DND-41 (cell line): ENCODE measurements at regions not wholly inside any gene's neighbourhood (a gene's known extent, or its start where the extent isn't known, plus 50 kb on each side); places are given as distances from the start of the nearest gene placed in this dataset.

Source experiments
- ATAC-seq: fragments of 200-7000 bp; cut with Tn5 transposase; 3 replicates; pipeline ENCODE4 v1.9.1; 2021; ENCODE audit warnings: low read depth; ENCODE audit not compliant: insufficient read depth
- DNase-seq: peaks from one replicate; pipeline ENCODE4 v3.0.0-alpha.2; 2020
- H2AFZ ChIP-seq: 2 replicates; pipeline ENCODE4 v1.6.0; 2012; ENCODE audit warnings: low read depth, low read length
- H3K27ac ChIP-seq: 2 replicates; pipeline ENCODE4 v1.5.1; 2012; ENCODE audit warnings: low read length, inconsistent platforms
- H3K27me3 ChIP-seq: fragments of 200-600 bp; sonication (generic); 2 replicates; pipeline ENCODE4 v1.6.0; 2012; ENCODE audit warnings: low read length, mild to moderate bottlenecking, inconsistent platforms; ENCODE audit not compliant: insufficient read depth, poor library complexity
- H3K36me3 ChIP-seq: 2 replicates; pipeline ENCODE4 v1.5.1; 2012; ENCODE audit warnings: low read length, inconsistent platforms; ENCODE audit not compliant: insufficient read depth
- H3K4me1 ChIP-seq: 2 replicates; pipeline ENCODE4 v1.5.1; 2012; ENCODE audit warnings: mild to moderate bottlenecking, low read length; ENCODE audit not compliant: insufficient read depth
- H3K4me2 ChIP-seq: 2 replicates; pipeline ENCODE4 v1.6.0; 2012; ENCODE audit warnings: mild to moderate bottlenecking, moderate library complexity, low read length, inconsistent platforms; ENCODE audit not compliant: insufficient read depth
- H3K4me3 ChIP-seq, 2 experiments: fragments of 200-600 bp in 1 of 2; shearing (Covaris generic) in 1 of 2; 2 replicates each; pipeline ENCODE4 v1.5.1; 2012 to 2016; ENCODE audit warnings: inconsistent platforms in 2 of 2, low read length in 2 of 2, mild to moderate bottlenecking in 2 of 2, low read depth in 1 of 2, moderate library complexity in 1 of 2
- H3K79me2 ChIP-seq: 2 replicates; pipeline ENCODE4 v1.6.0; 2012; ENCODE audit warnings: low read length, inconsistent platforms; ENCODE audit not compliant: insufficient read depth
- H3K9ac ChIP-seq: 2 replicates; pipeline ENCODE4 v1.6.0; 2012; ENCODE audit warnings: low read depth, mild to moderate bottlenecking, inconsistent platforms, low read length, moderate library complexity
- H3K9me3 ChIP-seq: 2 replicates; pipeline ENCODE4 v1.5.1; 2012; ENCODE audit warnings: low read length, moderate library complexity, mild to moderate bottlenecking, inconsistent platforms; ENCODE audit not compliant: insufficient read depth, severe bottlenecking
- H4K20me1 ChIP-seq: 2 replicates; pipeline ENCODE4 v1.6.0; 2012; ENCODE audit warnings: low read length; ENCODE audit not compliant: insufficient read depth
- EZH2 ChIP-seq: IDR thresholded peaks from 3 replicates; pipeline ENCODE4 v1.6.1; 2012; ENCODE audit warnings: borderline replicate concordance, low read depth, mild to moderate bottlenecking, moderate library complexity, low read length, inconsistent platforms; ENCODE audit not compliant: severe bottlenecking
- TF ChIP-seq, protein P1 (sequence below): IDR thresholded peaks from 2 replicates; pipeline ENCODE4 v1.5.1; 2012; ENCODE audit warnings: borderline replicate concordance, low read length, moderate library complexity, mild to moderate bottlenecking; ENCODE audit not compliant: poor library complexity, severe bottlenecking; ENCODE audit errors: extremely low read depth

DNA sequence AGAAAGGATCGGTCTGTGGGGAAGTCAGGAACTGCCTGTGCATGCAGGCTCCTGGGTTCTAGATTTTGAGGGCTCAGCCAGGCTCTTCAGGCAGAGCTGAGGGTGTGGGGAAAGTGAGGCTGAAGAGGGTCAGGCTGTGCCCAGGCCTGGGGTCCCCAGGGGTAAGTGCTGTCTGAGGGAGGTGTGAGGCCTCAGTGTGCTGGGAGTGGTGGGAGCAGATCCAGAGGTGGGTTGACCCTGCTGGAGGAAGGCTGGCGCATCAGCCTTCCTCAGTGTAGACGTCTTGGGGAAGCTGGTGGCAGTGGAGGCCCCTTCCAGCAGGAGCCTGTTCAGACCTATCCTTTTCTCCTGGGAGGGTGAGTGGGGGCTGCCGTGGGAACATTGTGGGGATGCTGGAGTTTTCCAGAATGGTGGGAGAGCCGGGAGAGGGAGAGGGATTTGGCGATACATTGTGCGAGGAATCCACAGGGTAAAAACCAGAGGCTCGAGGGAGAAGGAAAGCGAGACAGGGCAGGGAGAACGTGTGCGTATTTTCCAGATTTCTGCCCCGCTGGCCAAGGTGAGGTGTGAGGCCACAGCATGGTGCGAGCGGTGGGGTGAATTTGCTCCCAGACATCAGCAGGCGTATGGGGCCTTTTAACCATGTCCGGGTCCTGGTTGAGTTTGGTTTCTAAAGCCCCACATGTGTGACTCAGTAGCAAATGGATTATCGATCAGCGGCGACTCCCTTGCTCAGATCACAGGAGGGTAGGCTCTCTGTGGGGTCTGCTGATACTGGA is 237.7 kb downstream of the TEX29 start:
- Histone ChIP-seq H3K36me3 (no peaks in the 10 kb centered on the region), H3K4me2 (no peak overlapping the region), H3K9me3 (no peaks in the 10 kb centered on the region), H4K20me1 (no peaks in the 10 kb centered on the region; the same call in 1 of the 2 replicates), H3K4me1 (no peaks in the 10 kb centered on the region), H3K9ac (no peak overlapping the region), H3K4me3 (no peak overlapping the region), H3K79me2 (no peaks in the 10 kb centered on the region), H3K27ac (no peak overlapping the region), H2AFZ (no peak overlapping the region), H3K27me3 (peaks cover 8% of the 10 kb centered on the region)
- no peak for DNase-seq
- no peak for ATAC-seq
- no peak for TF ChIP-seq EZH2
- TF ChIP-seq, protein P1, sequence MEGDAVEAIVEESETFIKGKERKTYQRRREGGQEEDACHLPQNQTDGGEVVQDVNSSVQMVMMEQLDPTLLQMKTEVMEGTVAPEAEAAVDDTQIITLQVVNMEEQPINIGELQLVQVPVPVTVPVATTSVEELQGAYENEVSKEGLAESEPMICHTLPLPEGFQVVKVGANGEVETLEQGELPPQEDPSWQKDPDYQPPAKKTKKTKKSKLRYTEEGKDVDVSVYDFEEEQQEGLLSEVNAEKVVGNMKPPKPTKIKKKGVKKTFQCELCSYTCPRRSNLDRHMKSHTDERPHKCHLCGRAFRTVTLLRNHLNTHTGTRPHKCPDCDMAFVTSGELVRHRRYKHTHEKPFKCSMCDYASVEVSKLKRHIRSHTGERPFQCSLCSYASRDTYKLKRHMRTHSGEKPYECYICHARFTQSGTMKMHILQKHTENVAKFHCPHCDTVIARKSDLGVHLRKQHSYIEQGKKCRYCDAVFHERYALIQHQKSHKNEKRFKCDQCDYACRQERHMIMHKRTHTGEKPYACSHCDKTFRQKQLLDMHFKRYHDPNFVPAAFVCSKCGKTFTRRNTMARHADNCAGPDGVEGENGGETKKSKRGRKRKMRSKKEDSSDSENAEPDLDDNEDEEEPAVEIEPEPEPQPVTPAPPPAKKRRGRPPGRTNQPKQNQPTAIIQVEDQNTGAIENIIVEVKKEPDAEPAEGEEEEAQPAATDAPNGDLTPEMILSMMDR = no peak

DNA sequence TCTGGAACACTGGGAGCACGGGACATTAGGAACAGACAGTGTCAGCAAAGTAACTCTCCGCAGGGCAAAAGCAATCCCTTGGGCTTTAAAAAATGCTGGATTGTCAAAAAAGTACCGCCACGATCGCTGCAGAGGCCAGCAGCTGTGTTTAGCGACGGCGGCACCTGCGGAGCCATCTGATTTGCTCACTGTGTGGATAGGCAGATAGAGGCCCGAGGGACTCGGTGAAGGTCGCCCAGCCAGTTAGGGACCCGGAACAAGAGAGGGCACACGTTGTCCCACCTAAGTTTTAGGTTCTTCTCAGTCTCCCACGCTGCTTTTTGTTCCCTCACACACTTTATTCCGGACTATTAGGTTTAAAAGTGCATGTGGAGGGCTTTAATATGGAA is 238.3 kb downstream of the TEX29 start:
- H3K27me3 ChIP-seq = peaks cover 8% of the 10 kb centered on the region
- ATAC-seq = no peak

DNA sequence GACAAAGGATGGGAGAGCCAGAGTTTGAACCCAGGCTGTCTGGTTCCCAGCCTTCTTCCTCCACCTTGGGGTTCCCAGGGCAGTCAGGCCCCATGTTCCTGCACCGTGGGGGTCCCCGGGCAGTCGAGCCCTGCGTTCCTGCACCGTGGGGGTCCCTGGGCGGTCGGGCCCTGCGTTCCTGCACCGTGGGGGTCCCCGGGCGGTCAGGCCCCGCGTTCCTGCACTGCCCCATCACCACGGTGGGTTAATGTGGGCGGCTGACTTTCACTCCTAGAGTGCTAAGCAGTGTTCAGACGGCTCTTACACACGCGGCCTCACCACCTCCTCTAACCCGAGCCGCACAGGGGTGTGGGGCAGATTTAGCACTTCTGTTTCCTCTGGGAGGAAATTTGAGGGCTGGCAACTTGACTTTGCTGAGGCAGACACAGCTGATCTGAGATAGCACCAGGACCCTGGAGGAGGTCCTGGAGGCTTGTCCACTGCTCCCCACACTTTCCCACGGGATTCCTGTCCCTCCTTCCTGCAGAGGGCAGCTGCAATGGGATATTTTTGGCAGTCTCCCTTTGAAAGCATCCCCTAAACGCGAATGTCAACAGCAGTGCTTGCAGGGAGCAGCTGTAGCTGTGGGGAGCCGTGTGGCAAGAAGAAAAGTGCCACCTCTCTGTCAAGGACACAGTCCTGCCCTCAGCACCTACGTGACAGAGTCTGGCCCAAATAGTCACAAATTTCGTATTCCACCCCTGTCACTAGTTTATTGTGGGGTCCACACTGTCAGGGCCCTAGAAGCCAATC is 239.4 kb downstream of the TEX29 start:
- Histone ChIP-seq H3K27me3 (peaks cover 8% of the 10 kb centered on the region), H3K36me3 (no peaks in the 10 kb centered on the region), H3K4me1 (no peaks in the 10 kb centered on the region), H3K4me2 (no peak overlapping the region), H3K79me2 (no peaks in the 10 kb centered on the region), H2AFZ (no peak overlapping the region), H3K9ac (no peak overlapping the region), H3K9me3 (no peaks in the 10 kb centered on the region), H3K27ac (no peak overlapping the region), H3K4me3 (no peak overlapping the region), H4K20me1 (no peaks in the 10 kb centered on the region; the same call in 1 of the 2 replicates)
- DNase-seq (no peak), ATAC-seq (no peak)
- TF ChIP-seq, protein P1 = no peak
- TF ChIP-seq EZH2 = no peak

More for the DNA sequence above, 238.3 kb downstream of the TEX29 start:
- no peaks in the 10 kb centered on the region for H3K36me3 ChIP-seq
- no peak overlapping the region for H3K9ac ChIP-seq
- H3K4me3 ChIP-seq = no peak overlapping the region
- no peak overlapping the region for H3K4me2 ChIP-seq
- H3K4me1 ChIP-seq = no peaks in the 10 kb centered on the region
- H4K20me1 ChIP-seq = no peaks in the 10 kb centered on the region; the same call in 1 of the 2 replicates
- TF ChIP-seq, protein P1 = no peak
- TF ChIP-seq EZH2 = no peak
- no peak overlapping the region for H3K27ac ChIP-seq
- DNase-seq = no peak
- H3K9me3 ChIP-seq = no peaks in the 10 kb centered on the region
- H3K79me2 ChIP-seq = no peaks in the 10 kb centered on the region
- no peak overlapping the region for H2AFZ ChIP-seq
